GM13977 (cell line): ENCODE measurements at regions not wholly inside any gene's neighbourhood (a gene's known extent, or its start where the extent isn't known, plus 50 kb on each side); places are given as distances from the start of the nearest gene placed in this dataset.

Experiments
- DNase-seq: peaks from one replicate; pipeline ENCODE4 v3.0.0; 2012; ENCODE audit warnings: low spot score
- in situ Hi-C: fragments of 300-500 bp; cut with MboI; formaldehyde crosslinking; loops from one replicate; pipeline ENCODE4 v1.12.0; 2022; ENCODE audit warnings: low sequenced_read_pairs, low pct_unique_long_range_greater_than_20kb, mixed read lengths, inconsistent platforms; ENCODE audit not compliant: unreplicated experiment
- TF ChIP-seq, protein P1 (sequence below): IDR thresholded peaks from 2 replicates; pipeline ENCODE4 v1.5.1; 2012; ENCODE audit warnings: mild to moderate bottlenecking, control low read depth; ENCODE audit not compliant: insufficient read depth; ENCODE audit errors: extremely low read depth, missing control alignments

DNA sequence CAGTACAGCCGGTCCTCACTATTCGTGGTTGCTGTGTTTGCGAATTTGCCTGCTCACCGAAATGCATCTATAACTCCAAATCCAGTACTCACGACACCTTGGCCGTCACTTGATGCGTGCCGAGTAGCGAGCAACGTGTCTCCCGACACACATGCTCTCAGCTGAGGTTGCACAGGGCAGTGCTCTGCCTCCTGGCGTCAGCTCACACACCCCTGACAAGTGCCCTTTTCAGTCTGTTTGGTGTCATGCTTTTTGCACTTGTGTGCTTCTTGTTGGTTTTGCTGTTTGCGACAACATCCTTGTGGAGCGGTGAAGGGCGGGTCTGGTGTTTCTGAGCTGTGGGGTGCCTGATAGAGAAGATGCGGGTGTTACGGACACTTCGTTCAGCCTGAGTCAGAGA lies 110.4 kb upstream of the RFLNA start:
- TF ChIP-seq, protein P1, sequence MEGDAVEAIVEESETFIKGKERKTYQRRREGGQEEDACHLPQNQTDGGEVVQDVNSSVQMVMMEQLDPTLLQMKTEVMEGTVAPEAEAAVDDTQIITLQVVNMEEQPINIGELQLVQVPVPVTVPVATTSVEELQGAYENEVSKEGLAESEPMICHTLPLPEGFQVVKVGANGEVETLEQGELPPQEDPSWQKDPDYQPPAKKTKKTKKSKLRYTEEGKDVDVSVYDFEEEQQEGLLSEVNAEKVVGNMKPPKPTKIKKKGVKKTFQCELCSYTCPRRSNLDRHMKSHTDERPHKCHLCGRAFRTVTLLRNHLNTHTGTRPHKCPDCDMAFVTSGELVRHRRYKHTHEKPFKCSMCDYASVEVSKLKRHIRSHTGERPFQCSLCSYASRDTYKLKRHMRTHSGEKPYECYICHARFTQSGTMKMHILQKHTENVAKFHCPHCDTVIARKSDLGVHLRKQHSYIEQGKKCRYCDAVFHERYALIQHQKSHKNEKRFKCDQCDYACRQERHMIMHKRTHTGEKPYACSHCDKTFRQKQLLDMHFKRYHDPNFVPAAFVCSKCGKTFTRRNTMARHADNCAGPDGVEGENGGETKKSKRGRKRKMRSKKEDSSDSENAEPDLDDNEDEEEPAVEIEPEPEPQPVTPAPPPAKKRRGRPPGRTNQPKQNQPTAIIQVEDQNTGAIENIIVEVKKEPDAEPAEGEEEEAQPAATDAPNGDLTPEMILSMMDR = no peak
- in situ Hi-C loops = no loop called here

DNA sequence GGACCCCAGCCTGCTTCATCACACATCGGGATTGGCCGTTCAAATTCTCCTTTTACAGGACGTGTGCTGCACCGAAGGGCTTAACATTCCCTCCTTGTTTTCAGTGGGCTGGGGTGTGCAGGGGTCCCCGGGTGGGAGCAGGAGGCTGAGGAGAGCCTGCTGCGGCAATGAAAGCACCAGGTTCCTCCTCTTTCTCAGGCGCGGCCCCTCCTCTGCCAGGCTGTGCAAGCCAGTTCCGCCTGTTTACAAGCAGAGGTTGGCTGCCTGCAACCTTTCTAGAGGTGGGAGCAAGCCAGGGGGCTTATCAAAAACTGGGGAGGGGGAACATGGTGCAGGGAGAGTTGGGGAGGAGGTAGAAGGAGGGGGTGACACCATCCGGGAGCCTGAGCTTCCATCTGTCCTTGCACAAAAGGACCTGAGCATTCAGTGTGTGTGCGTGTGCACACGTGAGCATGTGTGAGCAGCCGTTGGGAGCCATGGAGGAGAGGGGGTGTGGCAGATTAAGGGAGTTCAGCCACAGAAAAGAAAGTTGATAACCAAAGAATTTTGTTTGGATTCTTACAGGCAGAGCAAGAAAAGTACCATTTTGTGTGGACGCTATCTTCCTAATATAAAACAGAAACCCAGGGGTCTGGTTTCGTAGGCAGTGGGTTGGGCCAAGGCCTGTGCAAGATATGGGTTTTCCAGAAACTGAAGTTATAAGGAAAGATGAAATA lies 108.8 kb upstream of the RFLNA start:
- in situ Hi-C loops = no loop called here
- no peak for DNase-seq
- TF ChIP-seq, protein P1 = no peak

More for the DNA sequence above, 110.4 kb upstream of the RFLNA start:
- DNase-seq = no peak

DNA sequence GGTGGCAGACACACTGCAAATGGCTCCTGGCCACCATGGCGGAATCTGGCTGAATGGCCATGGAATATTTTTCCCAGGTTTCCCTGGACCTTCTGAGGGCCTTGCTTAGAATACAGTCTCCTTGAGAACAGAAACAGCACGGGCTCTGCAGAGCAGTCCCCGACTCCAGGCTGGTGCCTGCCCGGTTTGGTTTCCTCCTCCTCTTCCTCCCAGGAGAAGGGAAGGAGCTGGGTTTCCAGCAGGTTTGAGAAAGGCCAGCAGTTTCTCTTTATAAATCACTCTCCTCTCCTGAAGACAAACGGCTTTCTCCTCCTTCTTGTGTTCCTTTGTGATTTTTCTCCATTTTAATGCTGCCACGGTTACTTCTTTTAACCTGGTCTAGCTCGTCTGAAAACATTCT lies 106.8 kb upstream of the RFLNA start:
- DNase-seq = no peak
- TF ChIP-seq, protein P1 = no peak
- in situ Hi-C loops = no loop called here

DNA sequence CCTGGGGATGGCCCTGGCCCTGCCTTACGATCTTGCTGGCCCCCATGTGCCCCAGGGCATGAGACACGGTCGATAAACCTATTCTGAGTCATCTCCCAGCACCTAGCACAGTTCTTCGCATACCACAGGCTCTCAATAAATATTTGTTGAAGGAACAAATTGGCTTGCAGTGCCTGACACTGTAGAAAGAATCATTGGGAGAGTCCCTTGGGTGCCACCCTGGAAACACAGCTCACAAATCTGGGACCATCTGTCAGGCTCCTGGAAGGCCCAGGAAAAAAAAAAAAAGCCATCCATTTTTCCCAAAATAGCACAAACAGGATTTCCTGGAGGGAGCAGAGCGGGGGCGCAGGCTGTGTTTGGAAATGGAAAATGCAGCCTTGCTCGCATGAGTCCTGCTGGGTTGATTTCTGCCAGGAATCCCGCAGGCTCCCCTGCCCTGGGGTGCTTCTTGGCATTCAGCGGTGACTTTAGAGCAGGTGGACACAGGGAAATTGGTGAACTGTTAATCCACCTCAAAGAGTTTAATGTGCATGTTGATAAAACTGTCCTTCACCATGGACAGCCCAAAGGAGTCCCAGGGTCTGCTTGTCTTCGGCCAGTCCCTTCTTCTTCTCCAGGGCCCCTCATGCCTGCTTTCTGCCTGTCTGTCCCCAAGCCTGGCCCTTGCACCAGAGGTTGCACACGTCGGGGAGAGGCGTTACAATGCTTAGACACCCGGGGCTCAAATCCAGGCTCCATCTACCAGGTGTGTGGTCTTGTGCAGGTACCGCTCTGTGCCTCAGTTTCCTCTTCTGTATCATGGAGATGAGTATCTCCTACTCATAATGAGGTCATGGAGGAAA lies 106.1 kb upstream of the RFLNA start:
- DNase-seq = no peak
- in situ Hi-C loops = no loop called here
- TF ChIP-seq, protein P1 = no peak

DNA sequence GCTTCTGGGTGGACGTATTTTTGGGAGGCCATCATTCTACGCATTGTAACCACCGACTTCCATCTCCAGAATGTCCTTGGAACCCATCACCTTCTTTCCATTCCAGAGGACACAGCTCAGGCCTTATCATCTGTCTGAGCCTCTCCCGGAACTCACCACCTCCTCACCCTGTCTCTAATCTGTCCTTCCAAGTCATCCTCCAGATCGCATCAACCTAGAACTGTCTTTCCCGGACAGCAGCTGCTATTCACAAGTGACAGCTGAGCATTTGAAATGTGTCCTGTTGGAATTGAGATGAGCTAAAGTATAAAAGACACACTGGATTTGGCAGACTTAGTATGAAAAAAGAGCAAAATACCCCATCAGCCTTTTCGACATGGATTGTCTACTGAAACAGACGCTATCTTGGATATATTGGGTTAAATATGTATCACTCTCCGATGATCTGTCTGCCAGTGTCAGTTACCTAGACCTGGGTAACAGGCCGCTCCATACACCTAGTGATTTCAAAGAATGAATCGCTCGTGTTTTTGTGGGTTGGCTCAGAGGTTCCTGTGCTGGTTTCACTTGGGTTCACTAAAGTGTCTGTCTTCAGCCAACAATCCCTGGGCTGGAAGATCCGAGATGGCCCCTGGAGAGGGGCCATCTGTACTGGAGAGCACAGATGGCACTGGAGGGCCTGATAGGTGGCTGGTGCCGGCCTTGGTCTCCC lies 104.4 kb upstream of the RFLNA start:
- TF ChIP-seq, protein P1 = no peak
- in situ Hi-C loops = no loop called here

DNA sequence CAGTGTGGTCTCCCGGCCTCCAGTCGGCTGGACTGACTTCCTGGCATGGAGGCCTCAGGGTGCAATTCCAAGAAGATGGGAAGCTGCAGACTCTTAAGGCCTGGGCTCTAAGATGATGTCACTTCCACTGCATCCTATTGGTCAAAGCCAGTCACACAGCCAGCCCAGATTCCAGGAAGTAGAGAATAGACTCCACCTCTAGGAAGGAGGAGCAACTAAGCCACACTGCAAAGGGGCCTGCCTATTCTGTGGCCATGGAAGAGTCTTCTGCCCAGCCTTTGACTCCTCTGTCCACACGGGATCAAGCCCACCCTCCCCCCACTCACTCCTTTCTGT lies 103.9 kb upstream of the RFLNA start:
- DNase-seq = no peak
- in situ Hi-C loops = no loop called here
- TF ChIP-seq, protein P1 = no peak

More for the DNA sequence above, 104.4 kb upstream of the RFLNA start:
- DNase-seq = no peak
